ENCODE measurements at regions not wholly inside any gene's neighbourhood (a gene's known extent, or its start where the extent isn't known, plus 50 kb on each side); places are given as distances from the start of the nearest gene placed in this dataset.

- Histone ChIP-seq H3K27me3 (ENCODE audit: control insufficient read depth in 2 of 2, insufficient read depth in 2 of 2, low read length in 2 of 2) (no peaks in the 10 kb centered on the region), H3K4me1 (ENCODE audit: control insufficient read depth, extremely low read depth, insufficient read depth, low read length) (peaks cover 18% of the 10 kb centered on the region), H3K27ac (ENCODE audit: insufficient read depth, low read depth, low read length) (peak overlapping the region; percentile 87), H3K9me1 (replicated peaks; ENCODE audit: control insufficient read depth, extremely low read depth, insufficient read depth, low read length) (no peaks in the 10 kb centered on the region), H2AFZ (ENCODE audit: low read depth, low read length) (peak overlapping the region; percentile 52), H3K4me3 (replicated peaks in 1 of 3; ENCODE audit: insufficient read depth in 1 of 3, low read depth in 1 of 3, low read length in 3 of 3) (no peak overlapping the region), H4K20me1 (replicated peaks; ENCODE audit: control insufficient read depth, extremely low read depth, insufficient read depth, low read length) (no peaks in the 10 kb centered on the region), H3K9me3 (replicated peaks; ENCODE audit: control insufficient read depth, insufficient read depth, low read length) (no peaks in the 10 kb centered on the region), H3K4me2 (ENCODE audit: insufficient read depth, low read length) (peak overlapping the region; percentile 78), H3K36me3 (ENCODE audit: control insufficient read depth in 2 of 2, extremely low read depth in 1 of 2, insufficient read depth in 2 of 2, low read length in 2 of 2) (no peaks in the 10 kb centered on the region), H3K9ac (replicated peaks; ENCODE audit: extremely low read depth, insufficient read depth, low read length) (peak overlapping the region; percentile 38), H3K79me2 (ENCODE audit: control insufficient read depth, insufficient read depth, low read length) (no peaks in the 10 kb centered on the region)
- CTCF ChIA-PET = interaction anchor here (0.6 to 2.8 kb wide), 11 partner anchors 9 to 254 kb away, joined by 3 to 18 read pairs (median 4); partner anchors contain the start of gene IVNS1ABP
- TF ChIP-seq FOS (IDR thresholded peaks at IDR 0.05; ENCODE audit: borderline replicate concordance, insufficient read depth, low read length) (no peak), JUN (IDR thresholded peaks at IDR 0.05; ENCODE audit: borderline replicate concordance, insufficient read depth, insufficient read length, low read depth) (peak; percentile 18), GATA2 (IDR thresholded peaks at IDR 0.05; ENCODE audit: insufficient read depth, insufficient read length, low read depth, low read length) (no peak), EZH2 (IDR thresholded peaks at IDR 0.05; ENCODE audit: borderline replicate concordance, low read depth, low read length, severe bottlenecking) (no peak), MAX (IDR thresholded peaks at IDR 0.05; ENCODE audit: insufficient read depth, insufficient read length) (no peak), POLR2A (IDR thresholded peaks at IDR 0.05; ENCODE audit: low read depth, low read length) (no peak), POLR2AphosphoS5 (IDR thresholded peaks at IDR 0.05; ENCODE audit: insufficient read depth, low read depth, low read length) (peak; percentile 24), CTCF (IDR thresholded peaks at IDR 0.05; ENCODE audit: extremely low read depth in 1 of 2, insufficient read depth in 1 of 2, low read depth in 1 of 2, low read length in 2 of 2) (no peak), MYC (IDR thresholded peaks at IDR 0.05; ENCODE audit: low read depth, low read length) (no peak)
- BruUV-seq (replicated peaks) = no TSS peak
- intact Hi-C loops (cut with micrococcal nuclease) = loop anchor here (2.0 to 5.0 kb wide), 3 partner anchors 140 to 220 kb away; no protein-coding TSS in a partner anchor
- POLR2A ChIA-PET = interaction anchor here (1.3 kb wide), 1 partner anchor 110 kb away, joined by 5 read pairs; the partner anchor contains the start of gene IVNS1ABP
- dilution Hi-C loops (cut with MboI; ENCODE audit: extremely low pct_ligation_motif_present, low sequenced_read_pairs) = no loop called here
- peak; percentile 55 for DNase-seq (ENCODE audit: low read depth, low spot score)
- peak; percentile 90 for FAIRE-seq
Observed at GRCh38 chr1:185427264-185427663, 110.2 kb upstream of the IVNS1ABP start.

Measured in endothelial cell of umbilical vein (primary cell).